ENCODE measurements at regions not wholly inside any gene's neighbourhood (a gene's known extent, or its start where the extent isn't known, plus 50 kb on each side); places are given as distances from the start of the nearest gene placed in this dataset.

DNA sequence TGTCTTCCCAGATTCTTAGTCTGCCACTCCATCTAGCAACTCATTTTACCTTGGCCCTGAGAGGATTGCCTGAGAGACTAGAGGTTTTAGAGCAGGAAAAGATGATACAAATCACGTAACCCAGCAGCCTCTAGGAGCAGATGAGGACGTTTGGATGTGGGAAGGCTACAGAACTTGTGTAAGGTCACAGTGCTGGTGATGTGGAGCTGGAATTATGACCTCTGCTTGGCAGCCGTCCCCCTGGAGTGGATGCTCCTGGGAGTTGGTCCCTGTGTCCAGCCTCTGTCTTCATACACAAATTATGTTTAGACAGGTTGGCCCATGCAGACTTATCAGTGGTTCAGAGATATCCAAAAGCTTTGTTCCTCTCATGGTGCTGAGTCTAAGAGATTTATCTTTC is 499.0 kb downstream of the EBF1 start:
- intact Hi-C loops (cut with DNase I; ENCODE audit: low total_unique reads) (no loop called here), in situ Hi-C loops (cut with MboI; ENCODE audit: low sequenced_read_pairs in 4 of 4) (no loop called here)
- Histone ChIP-seq H3K27me3 (no peaks in the 10 kb centered on the region), H3K4me3 (no peak overlapping the region), H3K27ac (no peak overlapping the region), H3K9me3 (no peaks in the 10 kb centered on the region), H3K36me3 (no peaks in the 10 kb centered on the region), H3K4me1 (no peaks in the 10 kb centered on the region)
- DNase-seq (no peak), ATAC-seq (no peak)
- TF ChIP-seq POLR2A (IDR thresholded peaks at IDR 0.05) = no peak
- TF ChIP-seq, protein P1, sequence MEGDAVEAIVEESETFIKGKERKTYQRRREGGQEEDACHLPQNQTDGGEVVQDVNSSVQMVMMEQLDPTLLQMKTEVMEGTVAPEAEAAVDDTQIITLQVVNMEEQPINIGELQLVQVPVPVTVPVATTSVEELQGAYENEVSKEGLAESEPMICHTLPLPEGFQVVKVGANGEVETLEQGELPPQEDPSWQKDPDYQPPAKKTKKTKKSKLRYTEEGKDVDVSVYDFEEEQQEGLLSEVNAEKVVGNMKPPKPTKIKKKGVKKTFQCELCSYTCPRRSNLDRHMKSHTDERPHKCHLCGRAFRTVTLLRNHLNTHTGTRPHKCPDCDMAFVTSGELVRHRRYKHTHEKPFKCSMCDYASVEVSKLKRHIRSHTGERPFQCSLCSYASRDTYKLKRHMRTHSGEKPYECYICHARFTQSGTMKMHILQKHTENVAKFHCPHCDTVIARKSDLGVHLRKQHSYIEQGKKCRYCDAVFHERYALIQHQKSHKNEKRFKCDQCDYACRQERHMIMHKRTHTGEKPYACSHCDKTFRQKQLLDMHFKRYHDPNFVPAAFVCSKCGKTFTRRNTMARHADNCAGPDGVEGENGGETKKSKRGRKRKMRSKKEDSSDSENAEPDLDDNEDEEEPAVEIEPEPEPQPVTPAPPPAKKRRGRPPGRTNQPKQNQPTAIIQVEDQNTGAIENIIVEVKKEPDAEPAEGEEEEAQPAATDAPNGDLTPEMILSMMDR (IDR thresholded peaks at IDR 0.05 in 4 of 5, conservative IDR thresholded peaks at IDR 0.05 in 1 of 5) = no peak

DNA sequence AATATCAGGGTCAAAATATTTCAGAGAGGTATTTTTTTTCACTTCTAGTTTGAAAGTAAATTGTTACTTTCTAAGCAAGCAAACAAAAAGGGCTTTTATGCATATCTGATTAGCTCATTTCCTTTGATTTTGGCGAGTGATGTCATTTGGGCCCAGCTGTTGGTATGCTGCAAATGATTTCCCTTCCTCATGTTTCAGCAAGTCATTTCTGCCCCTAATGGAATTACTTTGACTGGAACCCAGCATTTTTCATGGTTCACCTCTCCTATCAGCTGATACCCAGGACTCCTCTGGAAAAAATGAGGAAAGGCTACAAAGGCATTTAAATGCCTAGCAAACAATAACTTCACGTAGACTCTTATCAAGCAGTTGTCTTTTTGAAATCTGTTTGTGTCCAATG is 500.6 kb downstream of the EBF1 start:
- TF ChIP-seq POLR2A (IDR thresholded peaks at IDR 0.05) = no peak
- TF ChIP-seq, protein P1 (IDR thresholded peaks at IDR 0.05 in 4 of 5, conservative IDR thresholded peaks at IDR 0.05 in 1 of 5) = no peak
- Histone ChIP-seq H3K27ac (no peak overlapping the region), H3K9me3 (no peaks in the 10 kb centered on the region), H3K4me3 (no peak overlapping the region), H3K36me3 (no peaks in the 10 kb centered on the region), H3K4me1 (no peaks in the 10 kb centered on the region), H3K27me3 (no peaks in the 10 kb centered on the region)
- DNase-seq = no peak
- no peak for ATAC-seq
- intact Hi-C loops (cut with DNase I; ENCODE audit: low total_unique reads) = no loop called here
- in situ Hi-C loops (cut with MboI; ENCODE audit: low sequenced_read_pairs in 4 of 4) = no loop called here

DNA sequence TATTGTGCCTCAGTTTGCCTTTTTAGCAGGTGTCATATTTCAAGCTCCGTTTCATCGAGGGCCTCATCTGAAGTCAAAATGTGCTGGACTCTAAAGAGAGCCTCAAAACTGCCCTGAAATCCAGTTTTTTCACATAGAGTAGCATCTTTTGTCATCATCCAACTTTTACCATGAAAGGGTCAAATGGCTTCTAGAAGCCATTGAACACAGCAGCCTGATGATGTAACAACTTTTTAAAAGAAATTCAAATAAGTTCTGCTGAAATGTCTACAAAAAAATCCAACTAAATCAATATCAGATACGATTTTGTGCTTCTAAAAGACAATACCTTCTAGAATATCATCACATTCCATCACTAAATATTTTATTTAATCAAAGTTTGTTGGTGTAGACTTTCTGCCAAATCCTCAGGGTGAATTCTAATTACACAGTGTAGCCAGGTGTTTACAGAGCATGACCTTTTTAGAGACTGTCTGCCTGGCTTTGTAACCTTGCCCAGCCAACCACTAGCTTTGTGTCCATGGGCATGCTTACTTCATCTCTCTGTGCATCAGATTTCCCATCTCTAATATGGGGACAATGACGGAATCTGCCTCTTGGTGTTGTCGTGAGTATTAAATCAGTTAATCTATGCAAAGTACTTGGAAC is 505.0 kb downstream of the EBF1 start:
- no peaks in the 10 kb centered on the region for H3K4me1 ChIP-seq
- intact Hi-C loops (cut with DNase I; ENCODE audit: low total_unique reads) = no loop called here
- no peaks in the 10 kb centered on the region for H3K9me3 ChIP-seq
- no peak for ATAC-seq
- in situ Hi-C loops (cut with MboI; ENCODE audit: low sequenced_read_pairs in 4 of 4) = no loop called here
- no peaks in the 10 kb centered on the region for H3K36me3 ChIP-seq
- DNase-seq = no peak
- no peaks in the 10 kb centered on the region for H3K27me3 ChIP-seq
- no peak overlapping the region for H3K4me3 ChIP-seq
- no peak overlapping the region for H3K27ac ChIP-seq
- no peak for TF ChIP-seq POLR2A (IDR thresholded peaks at IDR 0.05)
- TF ChIP-seq, protein P1 (IDR thresholded peaks at IDR 0.05 in 4 of 5, conservative IDR thresholded peaks at IDR 0.05 in 1 of 5) = no peak

DNA sequence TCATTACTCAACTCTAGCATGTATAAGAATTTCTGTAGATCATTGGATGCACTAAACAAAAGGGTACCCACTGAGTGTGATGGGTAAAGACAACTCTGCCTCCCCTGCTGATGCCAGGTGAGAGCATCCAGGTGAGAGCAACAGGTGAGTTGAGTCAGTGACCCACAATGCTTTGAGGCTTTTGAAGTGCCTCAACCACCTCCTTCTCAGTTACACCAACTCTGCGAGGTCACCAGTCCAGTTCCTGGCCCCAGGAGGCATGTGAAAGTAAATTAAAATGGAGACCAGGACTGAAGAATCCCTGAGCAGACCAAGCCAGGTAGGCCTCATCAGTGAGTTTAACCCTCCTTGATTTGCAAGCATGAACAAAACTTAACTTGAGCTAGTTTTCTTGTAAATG is 505.8 kb downstream of the EBF1 start:
- in situ Hi-C loops (cut with MboI; ENCODE audit: low sequenced_read_pairs in 4 of 4) = no loop called here

More for the DNA sequence above, 505.8 kb downstream of the EBF1 start:
- no peaks in the 10 kb centered on the region for H3K27me3 ChIP-seq
- H3K36me3 ChIP-seq = no peaks in the 10 kb centered on the region
- TF ChIP-seq, protein P1 (IDR thresholded peaks at IDR 0.05 in 4 of 5, conservative IDR thresholded peaks at IDR 0.05 in 1 of 5) = no peak
- TF ChIP-seq POLR2A (IDR thresholded peaks at IDR 0.05) = no peak
- intact Hi-C loops (cut with DNase I; ENCODE audit: low total_unique reads) = no loop called here
- no peak overlapping the region for H3K27ac ChIP-seq
- DNase-seq (no peak), ATAC-seq (no peak)
- H3K4me1 ChIP-seq = no peaks in the 10 kb centered on the region
- H3K4me3 ChIP-seq = no peak overlapping the region
- H3K9me3 ChIP-seq = no peaks in the 10 kb centered on the region

All from gastrocnemius medialis (tissue), 4 donors.